ENCODE measurements at regions not wholly inside any gene's neighbourhood (a gene's known extent, or its start where the extent isn't known, plus 50 kb on each side); places are given as distances from the start of the nearest gene placed in this dataset.

DNA sequence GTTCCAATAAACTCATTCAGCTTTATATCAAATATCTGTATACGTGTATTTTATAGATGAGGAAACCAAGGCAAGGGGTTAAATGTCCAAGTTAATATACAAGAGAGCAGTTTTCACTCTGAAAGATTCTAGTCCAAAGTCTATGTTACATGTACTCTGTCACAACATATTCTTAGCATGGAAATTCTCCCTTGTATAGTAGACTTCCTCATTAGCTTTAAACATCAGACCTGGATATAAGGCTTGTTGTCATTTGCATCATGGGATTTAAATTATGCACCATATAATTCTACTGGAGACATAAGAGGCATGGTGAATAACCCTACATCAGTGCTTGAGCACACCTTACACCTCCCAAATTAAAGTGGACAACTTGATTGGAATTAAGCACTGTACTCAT lies 681.9 kb upstream of the CCDC179 start:
- TF ChIP-seq, protein P1, sequence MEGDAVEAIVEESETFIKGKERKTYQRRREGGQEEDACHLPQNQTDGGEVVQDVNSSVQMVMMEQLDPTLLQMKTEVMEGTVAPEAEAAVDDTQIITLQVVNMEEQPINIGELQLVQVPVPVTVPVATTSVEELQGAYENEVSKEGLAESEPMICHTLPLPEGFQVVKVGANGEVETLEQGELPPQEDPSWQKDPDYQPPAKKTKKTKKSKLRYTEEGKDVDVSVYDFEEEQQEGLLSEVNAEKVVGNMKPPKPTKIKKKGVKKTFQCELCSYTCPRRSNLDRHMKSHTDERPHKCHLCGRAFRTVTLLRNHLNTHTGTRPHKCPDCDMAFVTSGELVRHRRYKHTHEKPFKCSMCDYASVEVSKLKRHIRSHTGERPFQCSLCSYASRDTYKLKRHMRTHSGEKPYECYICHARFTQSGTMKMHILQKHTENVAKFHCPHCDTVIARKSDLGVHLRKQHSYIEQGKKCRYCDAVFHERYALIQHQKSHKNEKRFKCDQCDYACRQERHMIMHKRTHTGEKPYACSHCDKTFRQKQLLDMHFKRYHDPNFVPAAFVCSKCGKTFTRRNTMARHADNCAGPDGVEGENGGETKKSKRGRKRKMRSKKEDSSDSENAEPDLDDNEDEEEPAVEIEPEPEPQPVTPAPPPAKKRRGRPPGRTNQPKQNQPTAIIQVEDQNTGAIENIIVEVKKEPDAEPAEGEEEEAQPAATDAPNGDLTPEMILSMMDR (conservative IDR thresholded peaks at IDR 0.05), result no peak
- no peak for TF ChIP-seq ZFX (IDR thresholded peaks at IDR 0.05)

Data from C4-2B (cell line).